ENCODE measurements at regions not wholly inside any gene's neighbourhood (a gene's known extent, or its start where the extent isn't known, plus 50 kb on each side); places are given as distances from the start of the nearest gene placed in this dataset.

GRCh38 chr3:64316971-64317370 lies 91.7 kb upstream of the PRICKLE2 start:
- DNase-seq (ENCODE audit: low spot score): no peak

GRCh38 chr3:64311424-64312061 lies 86.3 kb upstream of the PRICKLE2 start:
- no peak for DNase-seq (ENCODE audit: low spot score)

GRCh38 chr3:64308931-64309330 lies 83.7 kb upstream of the PRICKLE2 start:
- no peak for DNase-seq (ENCODE audit: low spot score)

GRCh38 chr3:64306745-64307144 lies 81.5 kb upstream of the PRICKLE2 start:
- no peak for DNase-seq (ENCODE audit: low spot score)

- DNase-seq (ENCODE audit: low spot score): no peak
Observed at GRCh38 chr3:64305731-64306130, 80.5 kb upstream of the PRICKLE2 start.

- no peak for DNase-seq (ENCODE audit: low spot score)
Observed at GRCh38 chr3:64304828-64305410, 79.7 kb upstream of the PRICKLE2 start.

GRCh38 chr3:64303881-64304280 lies 78.6 kb upstream of the PRICKLE2 start:
- DNase-seq (ENCODE audit: low spot score): no peak

GRCh38 chr3:64303401-64303800 lies 78.1 kb upstream of the PRICKLE2 start:
- DNase-seq (ENCODE audit: low spot score): no peak

GRCh38 chr3:64301476-64301875 lies 76.2 kb upstream of the PRICKLE2 start:
- DNase-seq (ENCODE audit: low spot score): no peak

GRCh38 chr3:64300790-64301423 lies 75.6 kb upstream of the PRICKLE2 start:
- DNase-seq (ENCODE audit: low spot score): no peak

GRCh38 chr3:64299206-64299605 lies 73.9 kb upstream of the PRICKLE2 start:
- no peak for DNase-seq (ENCODE audit: low spot score)

- no peak for DNase-seq (ENCODE audit: low spot score)
Observed at GRCh38 chr3:64297563-64297962, 72.3 kb upstream of the PRICKLE2 start.

- no peak for DNase-seq (ENCODE audit: low spot score)
Observed at GRCh38 chr3:64295594-64295993, 70.3 kb upstream of the PRICKLE2 start.

- no peak for DNase-seq (ENCODE audit: low spot score)
Observed at GRCh38 chr3:64294771-64295170, 69.5 kb upstream of the PRICKLE2 start.

GRCh38 chr3:64293121-64293520 lies 67.9 kb upstream of the PRICKLE2 start:
- DNase-seq (ENCODE audit: low spot score): no peak

- no peak for DNase-seq (ENCODE audit: low spot score)
Observed at GRCh38 chr3:64291956-64292355, 66.7 kb upstream of the PRICKLE2 start.

GRCh38 chr3:64291345-64291744 lies 66.1 kb upstream of the PRICKLE2 start:
- DNase-seq (ENCODE audit: low spot score): no peak

GRCh38 chr3:64290864-64291263 lies 65.6 kb upstream of the PRICKLE2 start:
- no peak for DNase-seq (ENCODE audit: low spot score)

- DNase-seq (ENCODE audit: low spot score): no peak
Observed at GRCh38 chr3:64290161-64290560, 64.9 kb upstream of the PRICKLE2 start.

GRCh38 chr3:64289622-64290021 lies 64.4 kb upstream of the PRICKLE2 start:
- DNase-seq (ENCODE audit: low spot score): no peak

- no peak for DNase-seq (ENCODE audit: low spot score)
Observed at GRCh38 chr3:64278625-64279024, 53.4 kb upstream of the PRICKLE2 start.

GRCh38 chr3:64276131-64276530 lies 50.9 kb upstream of the PRICKLE2 start:
- DNase-seq (ENCODE audit: low spot score): no peak

Measured in HuH-7.5 (cell line).